IPS-20b (cell line): ENCODE measurements at regions not wholly inside any gene's neighbourhood (a gene's known extent, or its start where the extent isn't known, plus 50 kb on each side); places are given as distances from the start of the nearest gene placed in this dataset.
A peak's percentile ranks its signal among the peaks of the same experiment; 100 is the strongest.

Source experiments
- H3K27ac ChIP-seq: one replicate; pipeline ENCODE4 v1.5.1; 2013; ENCODE audit warnings: low read length
- H3K27me3 ChIP-seq: 2 replicates; pipeline ENCODE4 v1.6.1; 2013; ENCODE audit warnings: mild to moderate bottlenecking, low read length, inconsistent platforms; ENCODE audit not compliant: insufficient read depth
- H3K36me3 ChIP-seq: 2 replicates; pipeline ENCODE4 v1.6.1; 2013; ENCODE audit warnings: low read depth, mild to moderate bottlenecking, inconsistent platforms, low read length, moderate library complexity; ENCODE audit not compliant: insufficient read depth
- H3K4me1 ChIP-seq: 2 replicates; pipeline ENCODE4 v1.6.1; 2013; ENCODE audit warnings: mild to moderate bottlenecking, control low read depth, inconsistent platforms, low read length, moderate library complexity; ENCODE audit not compliant: insufficient read depth
- H3K4me3 ChIP-seq: 2 replicates; pipeline ENCODE4 v1.5.1; 2013; ENCODE audit warnings: mild to moderate bottlenecking, low read length, inconsistent platforms
- H3K9ac ChIP-seq: 2 replicates; pipeline ENCODE4 v1.6.1; 2013; ENCODE audit warnings: low read depth, mild to moderate bottlenecking, inconsistent platforms, low read length, moderate library complexity
- H3K9me3 ChIP-seq: 2 replicates; pipeline ENCODE4 v1.6.1; 2013; ENCODE audit warnings: mild to moderate bottlenecking, low read depth, low read length, inconsistent platforms; ENCODE audit not compliant: insufficient read depth

GRCh38 chr19:30738047-30738446 is 365.9 kb downstream of the ZNF536 start:
- Histone ChIP-seq H3K9ac (no peak overlapping the region), H3K4me1 (no peaks in the 10 kb centered on the region), H3K4me3 (no peak overlapping the region), H3K9me3 (no peaks in the 10 kb centered on the region), H3K27ac (no peak overlapping the region), H3K36me3 (no peaks in the 10 kb centered on the region), H3K27me3 (no peaks in the 10 kb centered on the region)

DNA sequence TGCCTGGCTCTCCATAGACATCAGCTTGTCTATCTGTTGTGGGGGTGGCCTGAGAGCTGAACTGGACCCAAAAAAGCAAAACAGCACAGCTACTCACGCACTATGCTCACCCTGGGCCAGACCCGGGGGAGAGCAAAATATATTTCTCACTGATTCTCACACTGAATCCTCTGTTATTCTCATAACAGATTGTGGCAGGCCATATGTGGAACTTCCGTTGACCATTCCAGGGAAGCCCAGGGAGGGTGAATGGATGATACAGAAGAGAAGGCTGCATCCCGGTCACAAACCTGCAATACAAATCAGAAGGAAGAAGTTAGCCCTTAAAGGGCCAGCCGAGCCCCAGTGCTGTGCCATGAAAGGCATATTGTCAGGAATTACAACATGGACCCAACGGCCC is 362.5 kb downstream of the ZNF536 start:
- H3K36me3 ChIP-seq = no peaks in the 10 kb centered on the region

GRCh38 chr19:30733826-30734550 is 361.8 kb downstream of the ZNF536 start:
- no peak overlapping the region for H3K4me3 ChIP-seq
- no peaks in the 10 kb centered on the region for H3K9me3 ChIP-seq
- no peaks in the 10 kb centered on the region for H3K36me3 ChIP-seq
- H3K27me3 ChIP-seq = no peaks in the 10 kb centered on the region
- H3K27ac ChIP-seq = no peak overlapping the region
- H3K9ac ChIP-seq = no peak overlapping the region
- H3K4me1 ChIP-seq = no peaks in the 10 kb centered on the region

More for the DNA sequence above, 362.5 kb downstream of the ZNF536 start:
- Histone ChIP-seq H3K27ac (no peak overlapping the region), H3K4me3 (no peak overlapping the region), H3K4me1 (no peaks in the 10 kb centered on the region), H3K27me3 (no peaks in the 10 kb centered on the region), H3K9ac (no peak overlapping the region), H3K9me3 (no peaks in the 10 kb centered on the region)

DNA sequence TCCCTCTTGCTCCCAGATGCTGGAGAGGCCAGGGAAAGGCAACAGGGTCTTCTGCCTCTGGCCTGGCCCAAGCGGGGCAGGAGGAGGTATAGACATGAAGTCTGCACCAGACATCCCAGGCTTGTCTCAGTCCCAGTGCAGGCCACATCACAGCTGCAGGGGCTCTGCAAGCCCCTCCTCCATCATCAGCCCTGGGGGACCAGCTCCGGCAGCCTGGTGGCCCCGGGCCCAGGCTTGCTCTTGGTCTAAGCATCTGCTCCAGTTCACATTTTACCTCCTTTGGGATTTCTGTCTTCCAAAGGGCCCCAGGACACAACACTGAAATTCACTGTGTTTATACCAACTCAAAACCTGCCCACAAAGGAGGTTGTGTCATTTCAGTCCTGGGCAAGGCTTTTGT is 359.4 kb downstream of the ZNF536 start:
- H3K36me3 ChIP-seq = no peaks in the 10 kb centered on the region
- H3K4me1 ChIP-seq = no peaks in the 10 kb centered on the region
- H3K9ac ChIP-seq = no peak overlapping the region
- H3K27ac ChIP-seq = no peak overlapping the region
- no peaks in the 10 kb centered on the region for H3K27me3 ChIP-seq
- H3K4me3 ChIP-seq = no peak overlapping the region
- no peaks in the 10 kb centered on the region for H3K9me3 ChIP-seq

- Histone ChIP-seq H3K27ac (no peak overlapping the region), H3K4me3 (no peak overlapping the region), H3K9ac (no peak overlapping the region), H3K36me3 (no peaks in the 10 kb centered on the region), H3K4me1 (no peaks in the 10 kb centered on the region), H3K27me3 (no peaks in the 10 kb centered on the region), H3K9me3 (no peaks in the 10 kb centered on the region)
Observed at GRCh38 chr19:30729451-30729850, 357.3 kb downstream of the ZNF536 start.

DNA sequence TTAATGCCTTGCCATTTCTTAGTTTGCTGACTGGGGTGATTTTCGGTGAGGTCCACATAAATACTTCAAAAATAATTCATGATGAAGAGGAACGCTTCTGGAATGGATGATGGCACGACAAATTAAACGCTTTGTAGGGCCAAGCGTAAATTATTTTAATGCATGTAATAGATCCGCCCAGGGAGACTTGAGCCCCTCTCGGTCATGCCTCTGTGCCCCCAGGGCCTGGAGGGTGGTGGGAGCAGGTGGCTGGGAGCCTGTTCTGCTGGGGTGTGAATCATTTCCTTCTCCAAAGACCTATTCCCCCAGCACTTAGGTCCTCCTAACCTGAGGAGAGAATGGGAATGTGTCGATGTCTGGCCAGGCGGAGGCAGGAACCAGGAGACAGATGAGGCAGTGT is 350.6 kb downstream of the ZNF536 start:
- H3K27me3 ChIP-seq = peaks cover 17% of the 10 kb centered on the region; the same call in 1 of the 2 replicates
- no peaks in the 10 kb centered on the region for H3K9me3 ChIP-seq
- H3K9ac ChIP-seq = no peak overlapping the region
- H3K4me1 ChIP-seq = peaks cover 5% of the 10 kb centered on the region; the same call in 1 of the 2 replicates
- H3K36me3 ChIP-seq = no peaks in the 10 kb centered on the region
- H3K4me3 ChIP-seq = no peak overlapping the region
- no peak overlapping the region for H3K27ac ChIP-seq

GRCh38 chr19:30722186-30722585 is 350.0 kb downstream of the ZNF536 start:
- no peak overlapping the region for H3K9ac ChIP-seq
- peaks cover 5% of the 10 kb centered on the region; the same call in 1 of the 2 replicates for H3K4me1 ChIP-seq
- H3K27ac ChIP-seq = no peak overlapping the region

GRCh38 chr19:30719999-30720345 is 347.8 kb downstream of the ZNF536 start:
- Histone ChIP-seq H3K4me3 (peak overlapping the region; percentile 63), H3K27ac (no peak overlapping the region), H3K27me3 (peaks cover 20% of the 10 kb centered on the region), H3K9ac (peak overlapping the region; percentile 58; the same call in 1 of the 2 replicates), H3K4me1 (peaks cover 5% of the 10 kb centered on the region; the same call in 1 of the 2 replicates), H3K36me3 (no peaks in the 10 kb centered on the region), H3K9me3 (no peaks in the 10 kb centered on the region)

More at GRCh38 chr19:30722186-30722585, 350.0 kb downstream of the ZNF536 start:
- H3K4me3 ChIP-seq = no peak overlapping the region
- peaks cover 17% of the 10 kb centered on the region for H3K27me3 ChIP-seq
- H3K9me3 ChIP-seq = no peaks in the 10 kb centered on the region
- H3K36me3 ChIP-seq = no peaks in the 10 kb centered on the region

GRCh38 chr19:30719189-30719998 is 347.2 kb downstream of the ZNF536 start:
- peak overlapping the region; percentile 58; the same call in 1 of the 2 replicates for H3K9ac ChIP-seq
- peaks cover 20% of the 10 kb centered on the region for H3K27me3 ChIP-seq
- peaks cover 5% of the 10 kb centered on the region; the same call in 1 of the 2 replicates for H3K4me1 ChIP-seq
- H3K36me3 ChIP-seq = no peaks in the 10 kb centered on the region
- H3K27ac ChIP-seq = no peak overlapping the region
- H3K4me3 ChIP-seq = peak overlapping the region; percentile 63
- no peaks in the 10 kb centered on the region for H3K9me3 ChIP-seq

DNA sequence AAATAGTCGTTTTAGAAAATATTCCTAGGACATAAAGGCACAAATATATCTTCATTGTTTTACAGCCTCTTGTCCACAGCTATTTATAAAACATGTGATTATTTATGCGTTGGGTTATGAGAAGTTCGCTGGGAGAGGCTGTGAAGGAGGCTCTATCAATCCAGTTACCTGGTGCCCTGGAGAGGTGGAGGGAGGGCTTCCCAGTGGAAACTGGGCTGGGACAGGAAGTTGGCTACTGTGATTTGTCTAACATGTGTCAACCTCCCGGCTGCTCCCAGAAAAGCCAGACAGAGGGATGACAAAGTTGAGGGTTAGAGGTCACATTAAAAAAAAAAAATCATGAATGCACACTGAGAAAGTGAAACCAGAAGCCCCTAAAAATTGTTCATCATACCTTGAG is 346.5 kb downstream of the ZNF536 start:
- Histone ChIP-seq H3K4me3 (no peak overlapping the region), H3K9me3 (no peaks in the 10 kb centered on the region), H3K27me3 (peaks cover 20% of the 10 kb centered on the region), H3K27ac (no peak overlapping the region), H3K4me1 (peaks cover 5% of the 10 kb centered on the region; the same call in 1 of the 2 replicates), H3K9ac (no peak overlapping the region), H3K36me3 (no peaks in the 10 kb centered on the region)

GRCh38 chr19:30718014-30718413 is 345.8 kb downstream of the ZNF536 start:
- no peak overlapping the region for H3K9ac ChIP-seq
- H3K36me3 ChIP-seq = no peaks in the 10 kb centered on the region
- no peaks in the 10 kb centered on the region for H3K9me3 ChIP-seq
- H3K27me3 ChIP-seq = peaks cover 20% of the 10 kb centered on the region
- H3K4me3 ChIP-seq = no peak overlapping the region
- H3K27ac ChIP-seq = no peak overlapping the region
- peaks cover 5% of the 10 kb centered on the region; the same call in 1 of the 2 replicates for H3K4me1 ChIP-seq

DNA sequence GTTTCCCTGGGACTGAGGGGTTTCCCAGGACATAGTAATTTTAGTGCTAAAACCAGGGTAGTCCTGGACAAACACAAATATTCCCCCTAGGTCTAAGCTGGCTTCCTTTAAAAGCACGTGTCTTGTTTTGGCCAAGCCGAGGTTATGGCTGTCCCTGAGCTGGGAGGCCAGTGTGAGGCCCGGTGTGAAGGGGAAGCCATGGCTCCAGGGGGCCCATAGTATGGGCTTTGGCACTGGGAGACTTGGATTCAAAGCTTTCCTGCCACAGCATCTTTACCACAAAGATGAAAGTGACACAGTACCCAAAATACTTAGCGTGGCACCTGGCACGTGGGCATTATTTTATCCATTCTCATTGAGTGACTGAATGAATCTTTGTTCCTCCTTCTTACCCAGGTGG is 345.2 kb downstream of the ZNF536 start:
- H3K27ac ChIP-seq = no peak overlapping the region
- no peak overlapping the region for H3K9ac ChIP-seq
- H3K36me3 ChIP-seq = no peaks in the 10 kb centered on the region
- H3K4me3 ChIP-seq = no peak overlapping the region
- no peaks in the 10 kb centered on the region for H3K9me3 ChIP-seq
- H3K27me3 ChIP-seq = peaks cover 20% of the 10 kb centered on the region
- peaks cover 5% of the 10 kb centered on the region; the same call in 1 of the 2 replicates for H3K4me1 ChIP-seq
